ENCODE measurements at regions not wholly inside any gene's neighbourhood (a gene's known extent, or its start where the extent isn't known, plus 50 kb on each side); places are given as distances from the start of the nearest gene placed in this dataset.

GRCh38 chr10:83222832-83223742 is 916.2 kb upstream of the GHITM start:
- Mint-ChIP-seq H3K9me3 (peaks cover 0 to 18% (median 4%) of the 10 kb centered on the region in 7 donors), H3K36me3 (no peaks in the 10 kb centered on the region), H3K27ac (no peak overlapping the region), H3K27me3 (ENCODE audit: low read depth in 3 of 3) (no peaks in the 10 kb centered on the region), H3K4me3 (no peak overlapping the region), H3K4me1 (no peaks in the 10 kb centered on the region)
- no peak overlapping the region for H2AFZ ChIP-seq (ENCODE audit: insufficient read depth, low read depth, low read length, poor library complexity, severe bottlenecking)
- H3K27me3 ChIP-seq (ENCODE audit: control insufficient read depth in 2 of 2, insufficient read depth in 2 of 2, low read length in 2 of 2), result no peaks in the 10 kb centered on the region
- H3K9ac ChIP-seq (ENCODE audit: insufficient read depth, low read length, poor library complexity, severe bottlenecking), result no peak overlapping the region
- no peaks in the 10 kb centered on the region for H4K20me1 ChIP-seq (ENCODE audit: insufficient read depth, low read length)
- 81% methylated on average over 23 of the region's 25 CpGs for WGBS (ENCODE audit: insufficient coverage)
- intact Hi-C loops (cut with micrococcal nuclease), result no loop called here
- no peak overlapping the region for H3K27ac ChIP-seq (ENCODE audit: low read depth in 1 of 2, low read length in 2 of 2)
- H3K9me3 ChIP-seq (replicated peaks in 1 of 2; ENCODE audit: control insufficient read depth in 1 of 2, insufficient read depth in 1 of 2, low read length in 2 of 2), result peaks cover 0 to 15% of the 10 kb centered on the region in 2 donors
- no peaks in the 10 kb centered on the region for H3K79me2 ChIP-seq (ENCODE audit: insufficient read depth, low read length)
- no peak for TF ChIP-seq CTCF (IDR thresholded peaks at IDR 0.05)
- H3K4me2 ChIP-seq (replicated peaks; ENCODE audit: extremely low read depth, low read length, poor library complexity, severe bottlenecking), result no peak overlapping the region
- H3K36me3 ChIP-seq (replicated peaks in 1 of 2; ENCODE audit: control insufficient read depth in 1 of 2, insufficient read depth in 2 of 2, low read length in 2 of 2), result no peaks in the 10 kb centered on the region
- DNase-seq, result no peak
- H3K4me1 ChIP-seq (ENCODE audit: control insufficient read depth in 1 of 2, insufficient read depth in 2 of 2, low read length in 2 of 2), result no peaks in the 10 kb centered on the region
- no peak overlapping the region for H3K4me3 ChIP-seq (replicated peaks in 1 of 3; ENCODE audit: low read depth in 2 of 3, low read length in 3 of 3)

GRCh38 chr10:83225781-83226180 is 913.5 kb upstream of the GHITM start:
- Mint-ChIP-seq H3K27ac (no peak overlapping the region), H3K36me3 (no peaks in the 10 kb centered on the region), H3K4me3 (no peak overlapping the region), H3K27me3 (ENCODE audit: low read depth in 3 of 3) (no peaks in the 10 kb centered on the region), H3K4me1 (no peaks in the 10 kb centered on the region), H3K9me3 (peaks cover 0 to 8% (median 3%) of the 10 kb centered on the region in 7 donors)
- no peaks in the 10 kb centered on the region for H3K4me1 ChIP-seq (ENCODE audit: control insufficient read depth in 1 of 2, insufficient read depth in 2 of 2, low read length in 2 of 2)
- DNase-seq, result no peak
- no peaks in the 10 kb centered on the region for H3K36me3 ChIP-seq (replicated peaks in 1 of 2; ENCODE audit: control insufficient read depth in 1 of 2, insufficient read depth in 2 of 2, low read length in 2 of 2)
- H4K20me1 ChIP-seq (ENCODE audit: insufficient read depth, low read length), result no peaks in the 10 kb centered on the region
- H3K9me3 ChIP-seq (replicated peaks in 1 of 2; ENCODE audit: control insufficient read depth in 1 of 2, insufficient read depth in 1 of 2, low read length in 2 of 2), result peaks cover 0 to 15% of the 10 kb centered on the region in 2 donors
- WGBS (ENCODE audit: insufficient coverage), result no CpG with 5 or more reads among the region's 4 CpGs
- no peak overlapping the region for H3K9ac ChIP-seq (ENCODE audit: insufficient read depth, low read length, poor library complexity, severe bottlenecking)
- no peak for TF ChIP-seq CTCF (IDR thresholded peaks at IDR 0.05)
- intact Hi-C loops (cut with micrococcal nuclease), result no loop called here
- no peaks in the 10 kb centered on the region for H3K27me3 ChIP-seq (ENCODE audit: control insufficient read depth in 2 of 2, insufficient read depth in 2 of 2, low read length in 2 of 2)
- no peak overlapping the region for H3K27ac ChIP-seq (ENCODE audit: low read depth in 1 of 2, low read length in 2 of 2)
- H3K4me2 ChIP-seq (replicated peaks; ENCODE audit: extremely low read depth, low read length, poor library complexity, severe bottlenecking), result no peak overlapping the region
- H3K79me2 ChIP-seq (ENCODE audit: insufficient read depth, low read length), result no peaks in the 10 kb centered on the region
- no peak overlapping the region for H2AFZ ChIP-seq (ENCODE audit: insufficient read depth, low read depth, low read length, poor library complexity, severe bottlenecking)
- no peak overlapping the region for H3K4me3 ChIP-seq (replicated peaks in 1 of 3; ENCODE audit: low read depth in 2 of 3, low read length in 3 of 3)

Data from CD14-positive monocyte (primary cell).